PC-3 (cell line): ENCODE measurements at regions not wholly inside any gene's neighbourhood (a gene's known extent, or its start where the extent isn't known, plus 50 kb on each side); places are given as distances from the start of the nearest gene placed in this dataset.
"Not testable (repeated sequence)": the region's sequence is repeated elsewhere in the genome, so short reads cannot be mapped to it uniquely, and the experiment has no call there.

Experiments used
- ATAC-seq: fragments of 200-7000 bp; cut with Tn5 transposase; 2 replicates; pipeline ENCODE4 v1.9.1; 2020; ENCODE audit warnings: mild to moderate bottlenecking, moderate library complexity
- BruUV-seq: library from RNA; stranded (reverse); fragments of 400-500 nt; replicated peaks from 2 replicates; lab custom pipeline; 2021; lab: Mats Ljungman, UMichigan
- CTCF ChIA-PET: fragments of 300-600 bp; sonication (Branson Sonifier 250); formaldehyde crosslinking; loops from one replicate; lab custom pipeline; 2022; ENCODE audit warnings: antibody characterized with exemption; lab: Charles Lee
- POLR2A ChIA-PET: fragments of 300-600 bp; sonication (Branson Sonifier 250); formaldehyde crosslinking; loops from one replicate; lab custom pipeline; 2022; ENCODE audit warnings: antibody characterized with exemption; ENCODE audit not compliant: unreplicated experiment; lab: Charles Lee
- DNase-seq: peaks from one replicate; pipeline ENCODE4 v3.0.0-alpha.2; 2015
- H2AFZ ChIP-seq: fragments of 300-600 bp; sonication (generic); 2 replicates; pipeline ENCODE4 v1.6.0; 2016; ENCODE audit warnings: antibody characterized with exemption, low read length
- H3F3A ChIP-seq: fragments of 300-600 bp; sonication (generic); one replicate; pipeline ENCODE4 v1.6.0; 2017; ENCODE audit warnings: antibody characterized with exemption, low read length, control low read depth, mild to moderate bottlenecking; ENCODE audit not compliant: unreplicated experiment
- H3K27ac ChIP-seq: fragments of 300-600 bp; sonication (generic); 2 replicates; pipeline ENCODE4 v1.5.1; 2016; ENCODE audit warnings: mild to moderate bottlenecking, low read length
- H3K27me3 ChIP-seq: fragments of 300-600 bp; sonication (generic); 2 replicates; pipeline ENCODE4 v1.6.1; 2016; ENCODE audit warnings: low read length, mixed read lengths
- H3K36me3 ChIP-seq: fragments of 300-600 bp; sonication (generic); 2 replicates; pipeline ENCODE4 v1.6.1; 2016; ENCODE audit warnings: low read depth, mixed run types, low read length, mixed read lengths
- H3K4me1 ChIP-seq: fragments of 300-600 bp; sonication (generic); 2 replicates; pipeline ENCODE4 v1.5.1; 2016; ENCODE audit warnings: low read length; ENCODE audit not compliant: insufficient read depth
- H3K4me2 ChIP-seq: fragments of 300-600 bp; sonication (generic); 2 replicates; pipeline ENCODE4 v1.6.0; 2016; ENCODE audit warnings: low read length
- H3K4me3 ChIP-seq: fragments of 300-600 bp; sonication (generic); 2 replicates; pipeline ENCODE4 v1.5.1; 2016; ENCODE audit warnings: mild to moderate bottlenecking, low read length, mixed read lengths
- H3K79me2 ChIP-seq: fragments of 300-600 bp; sonication (generic); 2 replicates; pipeline ENCODE4 v1.6.1; 2017; ENCODE audit warnings: low read length, mixed read lengths
- H3K9ac ChIP-seq: fragments of 300-600 bp; sonication (generic); 2 replicates; pipeline ENCODE4 v1.6.0; 2016; ENCODE audit warnings: mild to moderate bottlenecking, low read length
- H3K9me2 ChIP-seq: fragments of 300-600 bp; sonication (generic); replicated peaks from 2 replicates; pipeline ENCODE4 v1.6.1; 2016; ENCODE audit warnings: mixed run types, low read length, mixed read lengths
- H3K9me3 ChIP-seq: fragments of 300-600 bp; sonication (generic); 2 replicates; pipeline ENCODE4 v1.6.1; 2016; ENCODE audit warnings: low read length, mixed read lengths
- H4K20me1 ChIP-seq: fragments of 300-600 bp; sonication (generic); 2 replicates; pipeline ENCODE4 v1.6.1; 2016; ENCODE audit warnings: low read length, mixed read lengths
- CTCF ChIP-seq: fragments of 300-600 bp; sonication (generic); conservative IDR thresholded peaks from 2 replicates; pipeline ENCODE4 v1.5.1; 2017; ENCODE audit warnings: antibody characterized with exemption, low read depth, mild to moderate bottlenecking, low read length
- EZH2 ChIP-seq: fragments of 300-600 bp; sonication (generic); IDR thresholded peaks from one replicate; pipeline ENCODE4 v1.6.1; 2017; ENCODE audit warnings: antibody characterized with exemption, mild to moderate bottlenecking, low read length; ENCODE audit not compliant: unreplicated experiment
- EZH2phosphoT487 ChIP-seq: fragments of 300-600 bp; sonication (generic); IDR thresholded peaks from 2 replicates; pipeline ENCODE4 v1.6.1; 2018; ENCODE audit warnings: mild to moderate bottlenecking, antibody characterized with exemption, low read length, borderline replicate concordance
- intact Hi-C: fragments of 100-400 bp; cut with micrococcal nuclease; formaldehyde crosslinking; loops from 2 replicates; pipeline ENCODE4 v1.9.0; 2023

DNA sequence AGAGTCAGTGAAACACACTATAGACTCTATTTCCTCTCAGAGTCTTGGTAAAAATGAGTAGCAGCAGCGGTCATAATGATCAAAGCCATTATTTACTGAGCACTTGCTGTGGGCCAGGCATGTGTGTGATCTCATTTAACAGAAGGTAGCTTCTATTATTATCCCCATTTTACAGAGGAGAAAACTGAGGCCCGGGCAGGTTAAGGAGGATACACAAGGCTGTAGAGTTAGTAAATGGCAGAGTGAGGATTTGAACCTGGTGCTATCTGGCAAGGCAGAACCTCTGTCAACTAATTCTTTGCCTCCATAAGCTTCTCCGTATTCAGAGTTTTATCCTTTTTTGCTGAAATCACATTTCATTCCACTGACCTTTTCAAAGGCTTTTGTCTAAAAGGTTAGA, 122.2 kb upstream of the SALL4 start:
- no TSS peak for BruUV-seq
- ChIA-PET POLR2A (no interaction called here), CTCF (no interaction called here)
- no peaks in the 10 kb centered on the region for H3F3A ChIP-seq
- no peak for ATAC-seq
- no peak for TF ChIP-seq EZH2
- TF ChIP-seq EZH2phosphoT487 = no peak
- TF ChIP-seq CTCF = no peak
- H3K9me3 ChIP-seq = no peaks in the 10 kb centered on the region
- no peak overlapping the region for H3K4me3 ChIP-seq
- H3K9me2 ChIP-seq = no peaks in the 10 kb centered on the region
- no peaks in the 10 kb centered on the region for H3K79me2 ChIP-seq
- no peak overlapping the region for H3K4me2 ChIP-seq
- no peaks in the 10 kb centered on the region for H4K20me1 ChIP-seq
- H3K4me1 ChIP-seq = peaks cover 16% of the 10 kb centered on the region
- no peaks in the 10 kb centered on the region for H3K36me3 ChIP-seq
- intact Hi-C loops = no loop called here
- no peak overlapping the region for H3K9ac ChIP-seq
- DNase-seq = no peak
- no peak overlapping the region for H2AFZ ChIP-seq
- no peaks in the 10 kb centered on the region for H3K27me3 ChIP-seq
- H3K27ac ChIP-seq = no peak overlapping the region

GRCh38 chr20:51923633-51924032, 121.3 kb upstream of the SALL4 start:
- H3K79me2 ChIP-seq = no peaks in the 10 kb centered on the region
- DNase-seq (peak; percentile 33), ATAC-seq (no peak)
- no TSS peak for BruUV-seq
- no peak overlapping the region for H2AFZ ChIP-seq
- no peak overlapping the region for H3K9ac ChIP-seq
- intact Hi-C loops = no loop called here
- H3K4me3 ChIP-seq = no peak overlapping the region
- H3K27me3 ChIP-seq = no peaks in the 10 kb centered on the region
- H3K9me3 ChIP-seq = no peaks in the 10 kb centered on the region
- no peaks in the 10 kb centered on the region for H4K20me1 ChIP-seq
- no peak for TF ChIP-seq EZH2phosphoT487
- no peak for TF ChIP-seq EZH2
- no peak for TF ChIP-seq CTCF
- POLR2A ChIA-PET = no interaction called here
- no peak overlapping the region for H3K4me2 ChIP-seq
- no peaks in the 10 kb centered on the region for H3K9me2 ChIP-seq
- H3K36me3 ChIP-seq = no peaks in the 10 kb centered on the region
- H3F3A ChIP-seq = no peaks in the 10 kb centered on the region
- CTCF ChIA-PET = no interaction called here
- peaks cover 19% of the 10 kb centered on the region for H3K4me1 ChIP-seq
- H3K27ac ChIP-seq = no peak overlapping the region

DNA sequence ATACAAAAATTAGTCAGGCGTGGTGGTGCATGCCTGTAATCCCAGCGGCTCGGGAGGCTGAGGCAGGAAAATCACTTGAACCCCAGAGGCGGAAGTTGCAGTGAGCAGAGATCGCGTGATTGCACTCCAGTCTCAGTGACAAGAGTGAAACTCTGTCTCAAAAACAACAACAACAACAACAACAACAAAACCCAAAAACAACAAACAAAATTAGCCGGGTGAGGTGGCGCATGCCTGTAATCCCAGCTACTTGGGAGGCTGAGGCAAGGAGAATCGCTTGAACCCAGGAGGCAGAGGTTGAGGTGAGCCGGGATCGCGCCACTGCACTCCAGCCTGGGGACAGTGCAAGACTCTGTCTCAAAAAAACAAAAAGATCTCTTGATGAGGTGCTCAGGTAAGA, 120.5 kb upstream of the SALL4 start:
- CTCF ChIA-PET, H3K4me3 ChIP-seq, H4K20me1 ChIP-seq, H3K36me3 ChIP-seq, intact Hi-C loops, H3K9me3 ChIP-seq, H3K4me2 ChIP-seq, H3K79me2 ChIP-seq, H3K9me2 ChIP-seq, ATAC-seq, H2AFZ ChIP-seq, H3K27ac ChIP-seq, BruUV-seq, H3F3A ChIP-seq, H3K27me3 ChIP-seq, DNase-seq, H3K9ac ChIP-seq: not testable (repeated sequence)
- H3K4me1 ChIP-seq = peaks cover 27% of the 10 kb centered on the region
- POLR2A ChIA-PET = interaction anchor here (0.6 kb wide), 1 partner anchor 227 kb away, joined by 3 read pairs; no protein-coding TSS in a partner anchor
